LNCAP (cell line): ENCODE measurements at regions not wholly inside any gene's neighbourhood (a gene's known extent, or its start where the extent isn't known, plus 50 kb on each side); places are given as distances from the start of the nearest gene placed in this dataset.

Experiments
- CTCF ChIP-seq: fragments of 450-650 bp; IDR thresholded peaks from 2 replicates; pipeline ENCODE4 v1.5.1; 2017; ENCODE audit warnings: mild to moderate bottlenecking

- TF ChIP-seq CTCF, result no peak
These were observed 123.6 kb upstream of the EFEMP1 start for GRCh38 chr2:56047136-56047535.

GRCh38 chr2:56049233-56049845, 125.8 kb upstream of the EFEMP1 start:
- TF ChIP-seq CTCF, result no peak

- no peak for TF ChIP-seq CTCF
These were observed 130.1 kb upstream of the EFEMP1 start for GRCh38 chr2:56053679-56054078.

- no peak for TF ChIP-seq CTCF
These were observed 128.4 kb upstream of the CCDC85A start for GRCh38 chr2:56055405-56055804.

- no peak for TF ChIP-seq CTCF
These were observed 115.0 kb upstream of the CCDC85A start for GRCh38 chr2:56068746-56069145.

- peak; percentile 50 for TF ChIP-seq CTCF
These were observed 106.4 kb upstream of the CCDC85A start for GRCh38 chr2:56077359-56077915.

GRCh38 chr2:56082665-56083064, 101.1 kb upstream of the CCDC85A start:
- no peak for TF ChIP-seq CTCF
